ENCODE measurements at regions not wholly inside any gene's neighbourhood (a gene's known extent, or its start where the extent isn't known, plus 50 kb on each side); places are given as distances from the start of the nearest gene placed in this dataset.
A peak's percentile ranks its signal among the peaks of the same experiment; 100 is the strongest.

- no peak for TF ChIP-seq NFIC (IDR thresholded peaks at IDR 0.05)
- TF ChIP-seq UBTF (IDR thresholded peaks at IDR 0.05; ENCODE audit: borderline replicate concordance in 1 of 2, low read depth in 2 of 2, low read length in 2 of 2): no peak
- TF ChIP-seq, protein P1, sequence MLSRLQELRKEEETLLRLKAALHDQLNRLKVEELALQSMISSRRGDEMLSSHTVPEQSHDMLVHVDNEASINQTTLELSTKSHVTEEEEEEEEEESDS (CRISPR knock-in tag; IDR thresholded peaks at IDR 0.05): no peak
- TF ChIP-seq HOXB6 (CRISPR knock-in tag; IDR thresholded peaks at IDR 0.05; ENCODE audit: borderline replicate concordance): no peak
- peak; percentile 25 to 37; a peak in 2 of 4 replicates for TF ChIP-seq KDM1A (IDR thresholded peaks at IDR 0.05)
- TF ChIP-seq, protein P2, sequence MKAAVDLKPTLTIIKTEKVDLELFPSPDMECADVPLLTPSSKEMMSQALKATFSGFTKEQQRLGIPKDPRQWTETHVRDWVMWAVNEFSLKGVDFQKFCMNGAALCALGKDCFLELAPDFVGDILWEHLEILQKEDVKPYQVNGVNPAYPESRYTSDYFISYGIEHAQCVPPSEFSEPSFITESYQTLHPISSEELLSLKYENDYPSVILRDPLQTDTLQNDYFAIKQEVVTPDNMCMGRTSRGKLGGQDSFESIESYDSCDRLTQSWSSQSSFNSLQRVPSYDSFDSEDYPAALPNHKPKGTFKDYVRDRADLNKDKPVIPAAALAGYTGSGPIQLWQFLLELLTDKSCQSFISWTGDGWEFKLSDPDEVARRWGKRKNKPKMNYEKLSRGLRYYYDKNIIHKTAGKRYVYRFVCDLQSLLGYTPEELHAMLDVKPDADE (conservative IDR thresholded peaks at IDR 0.05; ENCODE audit: control insufficient read depth, low read depth, low read length): no peak
- no peak for TF ChIP-seq TOE1 (IDR thresholded peaks at IDR 0.05; ENCODE audit: borderline replicate concordance)
- no peak for TF ChIP-seq TOE1 (CRISPR knock-in tag; IDR thresholded peaks at IDR 0.05; ENCODE audit: borderline replicate concordance, low read depth)
- no peak for TF ChIP-seq ZNF263 (CRISPR knock-in tag; IDR thresholded peaks at IDR 0.05; ENCODE audit: borderline replicate concordance)
- TF ChIP-seq ZNF23 (CRISPR knock-in tag; IDR thresholded peaks at IDR 0.05): no peak
- TF ChIP-seq BCOR (IDR thresholded peaks at IDR 0.05): peak; percentile 25; the same call in 1 of the 2 replicates
- TF ChIP-seq NEUROD1 (IDR thresholded peaks at IDR 0.05; ENCODE audit: borderline replicate concordance, low read depth, low read length, partially characterized antibody): no peak
- no peak for TF ChIP-seq CREM (IDR thresholded peaks at IDR 0.05; ENCODE audit: low read depth)
- no peak for TF ChIP-seq ZEB2 (IDR thresholded peaks at IDR 0.05)
- no peak for TF ChIP-seq PTRF (tag; IDR thresholded peaks at IDR 0.05)
- TF ChIP-seq, protein P3, sequence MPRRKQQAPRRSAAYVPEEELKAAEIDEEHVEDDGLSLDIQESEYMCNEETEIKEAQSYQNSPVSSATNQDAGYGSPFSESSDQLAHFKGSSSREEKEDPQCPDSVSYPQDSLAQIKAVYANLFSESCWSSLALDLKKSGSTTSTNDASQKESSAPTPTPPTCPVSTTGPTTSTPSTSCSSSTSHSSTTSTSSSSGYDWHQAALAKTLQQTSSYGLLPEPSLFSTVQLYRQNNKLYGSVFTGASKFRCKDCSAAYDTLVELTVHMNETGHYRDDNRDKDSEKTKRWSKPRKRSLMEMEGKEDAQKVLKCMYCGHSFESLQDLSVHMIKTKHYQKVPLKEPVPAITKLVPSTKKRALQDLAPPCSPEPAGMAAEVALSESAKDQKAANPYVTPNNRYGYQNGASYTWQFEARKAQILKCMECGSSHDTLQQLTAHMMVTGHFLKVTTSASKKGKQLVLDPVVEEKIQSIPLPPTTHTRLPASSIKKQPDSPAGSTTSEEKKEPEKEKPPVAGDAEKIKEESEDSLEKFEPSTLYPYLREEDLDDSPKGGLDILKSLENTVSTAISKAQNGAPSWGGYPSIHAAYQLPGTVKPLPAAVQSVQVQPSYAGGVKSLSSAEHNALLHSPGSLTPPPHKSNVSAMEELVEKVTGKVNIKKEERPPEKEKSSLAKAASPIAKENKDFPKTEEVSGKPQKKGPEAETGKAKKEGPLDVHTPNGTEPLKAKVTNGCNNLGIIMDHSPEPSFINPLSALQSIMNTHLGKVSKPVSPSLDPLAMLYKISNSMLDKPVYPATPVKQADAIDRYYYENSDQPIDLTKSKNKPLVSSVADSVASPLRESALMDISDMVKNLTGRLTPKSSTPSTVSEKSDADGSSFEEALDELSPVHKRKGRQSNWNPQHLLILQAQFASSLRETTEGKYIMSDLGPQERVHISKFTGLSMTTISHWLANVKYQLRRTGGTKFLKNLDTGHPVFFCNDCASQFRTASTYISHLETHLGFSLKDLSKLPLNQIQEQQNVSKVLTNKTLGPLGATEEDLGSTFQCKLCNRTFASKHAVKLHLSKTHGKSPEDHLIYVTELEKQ (CRISPR knock-in tag; IDR thresholded peaks at IDR 0.05): no peak
- TF ChIP-seq E2F3 (CRISPR knock-in tag; IDR thresholded peaks at IDR 0.05): no peak
- TF ChIP-seq ZFX (CRISPR knock-in tag; IDR thresholded peaks at IDR 0.05): no peak
- no peak for TF ChIP-seq YBX1 (IDR thresholded peaks at IDR 0.05)
- peak; percentile 62 for TF ChIP-seq RBM25 (IDR thresholded peaks at IDR 0.05; ENCODE audit: low read depth, low read length, severe bottlenecking)
- TF ChIP-seq MTA1 (IDR thresholded peaks at IDR 0.05; ENCODE audit: borderline replicate concordance): no peak
- peak; percentile 21; the same call in 1 of the 2 replicates for TF ChIP-seq ETV1 (tag; conservative IDR thresholded peaks at IDR 0.05; ENCODE audit: low read depth)
These were observed 114.9 kb downstream of the VPREB1 start (continued) for GRCh38 chr22:22359465-22359864.
